Osteoblast (primary cell): ENCODE measurements at regions not wholly inside any gene's neighbourhood (a gene's known extent, or its start where the extent isn't known, plus 50 kb on each side); places are given as distances from the start of the nearest gene placed in this dataset.

Experiments
- DNase-seq: peaks from one replicate; pipeline ENCODE4 v3.0.0; 2011; ENCODE audit warnings: low spot score, mixed read lengths; ENCODE audit not compliant: insufficient read length; ENCODE audit errors: missing footprints
- H2AFZ ChIP-seq: 2 replicates; pipeline ENCODE4 v1.6.0; 2011; ENCODE audit warnings: mild to moderate bottlenecking, low read length
- H3K27ac ChIP-seq: 2 replicates; pipeline ENCODE4 v1.5.1; 2011; ENCODE audit warnings: mild to moderate bottlenecking, low read depth, low read length, moderate library complexity
- H3K27me3 ChIP-seq: 2 replicates; pipeline ENCODE4 v1.6.0; 2012; ENCODE audit warnings: mild to moderate bottlenecking, control low read depth, inconsistent platforms, low read length, moderate library complexity; ENCODE audit not compliant: insufficient read depth
- H3K36me3 ChIP-seq: 2 replicates; pipeline ENCODE4 v1.5.1; 2011; ENCODE audit warnings: mild to moderate bottlenecking, low read length, control low read depth, moderate library complexity; ENCODE audit not compliant: insufficient read depth
- H3K4me1 ChIP-seq: 2 replicates; pipeline ENCODE4 v1.5.1; 2011; ENCODE audit warnings: mild to moderate bottlenecking, low read length, control low read depth, moderate library complexity; ENCODE audit not compliant: insufficient read depth
- H3K4me2 ChIP-seq: 2 replicates; pipeline ENCODE4 v1.6.0; 2011; ENCODE audit warnings: mild to moderate bottlenecking, low read length; ENCODE audit not compliant: insufficient read depth
- H3K4me3 ChIP-seq: fragments of 200-600 bp; sonication (generic); 3 replicates; pipeline ENCODE4 v1.5.1; 2012; ENCODE audit warnings: mild to moderate bottlenecking, low read length, inconsistent platforms; ENCODE audit not compliant: insufficient read depth
- H3K79me2 ChIP-seq: 2 replicates; pipeline ENCODE4 v1.6.0; 2012; ENCODE audit warnings: mild to moderate bottlenecking, low read length, control low read depth, inconsistent platforms; ENCODE audit not compliant: insufficient read depth
- H3K9me3 ChIP-seq: 2 replicates; pipeline ENCODE4 v1.5.1; 2011; ENCODE audit warnings: low read depth, low read length, control low read depth
- H4K20me1 ChIP-seq: 2 replicates; pipeline ENCODE4 v1.6.0; 2012; ENCODE audit warnings: mild to moderate bottlenecking, low read length, control low read depth; ENCODE audit not compliant: insufficient read depth
- TF ChIP-seq, protein P1 (sequence below): IDR thresholded peaks from 2 replicates; pipeline ENCODE4 v1.5.1; 2011; ENCODE audit warnings: mild to moderate bottlenecking, low read depth, low read length, moderate library complexity; ENCODE audit errors: extremely low read depth

DNA sequence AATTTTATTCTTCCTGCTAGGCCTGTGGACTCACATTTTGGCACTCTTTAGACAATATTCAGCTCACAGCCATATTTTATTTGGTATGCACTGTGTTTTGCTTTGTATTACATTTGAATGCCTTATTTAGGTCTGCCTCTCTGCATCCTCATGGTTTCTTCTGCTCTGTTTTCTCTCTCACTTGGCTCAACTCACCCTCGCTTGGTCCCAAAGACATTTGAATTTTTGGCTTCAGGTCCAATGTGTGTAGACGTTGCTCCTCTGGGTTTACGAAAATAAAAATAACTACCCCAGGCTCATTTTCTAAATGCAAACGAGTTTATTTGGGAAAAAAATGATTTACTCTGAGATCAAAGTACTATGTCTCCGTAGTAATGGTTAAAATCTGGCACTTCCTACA, 91.1 kb upstream of the REG3A start:
- Histone ChIP-seq H3K4me2 (no peak overlapping the region), H3K9me3 (peaks cover 3% of the 10 kb centered on the region), H3K4me3 (no peak overlapping the region), H4K20me1 (no peaks in the 10 kb centered on the region), H2AFZ (no peak overlapping the region), H3K27ac (no peak overlapping the region), H3K36me3 (no peaks in the 10 kb centered on the region), H3K79me2 (no peaks in the 10 kb centered on the region), H3K27me3 (no peaks in the 10 kb centered on the region), H3K4me1 (no peaks in the 10 kb centered on the region)
- no peak for DNase-seq
- TF ChIP-seq, protein P1, sequence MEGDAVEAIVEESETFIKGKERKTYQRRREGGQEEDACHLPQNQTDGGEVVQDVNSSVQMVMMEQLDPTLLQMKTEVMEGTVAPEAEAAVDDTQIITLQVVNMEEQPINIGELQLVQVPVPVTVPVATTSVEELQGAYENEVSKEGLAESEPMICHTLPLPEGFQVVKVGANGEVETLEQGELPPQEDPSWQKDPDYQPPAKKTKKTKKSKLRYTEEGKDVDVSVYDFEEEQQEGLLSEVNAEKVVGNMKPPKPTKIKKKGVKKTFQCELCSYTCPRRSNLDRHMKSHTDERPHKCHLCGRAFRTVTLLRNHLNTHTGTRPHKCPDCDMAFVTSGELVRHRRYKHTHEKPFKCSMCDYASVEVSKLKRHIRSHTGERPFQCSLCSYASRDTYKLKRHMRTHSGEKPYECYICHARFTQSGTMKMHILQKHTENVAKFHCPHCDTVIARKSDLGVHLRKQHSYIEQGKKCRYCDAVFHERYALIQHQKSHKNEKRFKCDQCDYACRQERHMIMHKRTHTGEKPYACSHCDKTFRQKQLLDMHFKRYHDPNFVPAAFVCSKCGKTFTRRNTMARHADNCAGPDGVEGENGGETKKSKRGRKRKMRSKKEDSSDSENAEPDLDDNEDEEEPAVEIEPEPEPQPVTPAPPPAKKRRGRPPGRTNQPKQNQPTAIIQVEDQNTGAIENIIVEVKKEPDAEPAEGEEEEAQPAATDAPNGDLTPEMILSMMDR, result no peak

DNA sequence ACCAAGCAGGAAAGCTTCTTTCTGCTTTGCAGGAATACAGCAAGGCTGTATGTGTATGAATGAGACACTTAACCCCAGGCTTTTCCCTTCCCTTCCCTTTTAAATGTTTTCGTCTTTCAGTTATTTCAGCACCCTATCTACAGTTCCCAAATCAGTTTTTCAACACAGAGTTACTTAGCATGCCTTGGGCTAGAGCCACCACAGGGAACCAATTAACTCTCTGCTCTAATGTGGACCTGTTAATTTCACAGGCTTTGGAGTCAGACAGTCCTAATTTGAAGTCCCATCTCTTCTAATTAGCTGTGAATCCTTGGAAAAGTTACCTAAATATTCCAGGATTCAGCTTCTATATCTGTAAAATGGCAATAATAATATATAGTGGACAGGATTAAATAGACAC, 89.2 kb upstream of the REG3A start:
- H3K4me3 ChIP-seq, result no peak overlapping the region
- peaks cover 3% of the 10 kb centered on the region for H3K9me3 ChIP-seq
- no peaks in the 10 kb centered on the region for H4K20me1 ChIP-seq
- no peaks in the 10 kb centered on the region for H3K79me2 ChIP-seq
- no peaks in the 10 kb centered on the region for H3K4me1 ChIP-seq
- no peak for DNase-seq
- no peak overlapping the region for H2AFZ ChIP-seq
- H3K27ac ChIP-seq, result no peak overlapping the region
- H3K4me2 ChIP-seq, result no peak overlapping the region
- TF ChIP-seq, protein P1, result no peak
- H3K36me3 ChIP-seq, result no peaks in the 10 kb centered on the region
- no peaks in the 10 kb centered on the region for H3K27me3 ChIP-seq

DNA sequence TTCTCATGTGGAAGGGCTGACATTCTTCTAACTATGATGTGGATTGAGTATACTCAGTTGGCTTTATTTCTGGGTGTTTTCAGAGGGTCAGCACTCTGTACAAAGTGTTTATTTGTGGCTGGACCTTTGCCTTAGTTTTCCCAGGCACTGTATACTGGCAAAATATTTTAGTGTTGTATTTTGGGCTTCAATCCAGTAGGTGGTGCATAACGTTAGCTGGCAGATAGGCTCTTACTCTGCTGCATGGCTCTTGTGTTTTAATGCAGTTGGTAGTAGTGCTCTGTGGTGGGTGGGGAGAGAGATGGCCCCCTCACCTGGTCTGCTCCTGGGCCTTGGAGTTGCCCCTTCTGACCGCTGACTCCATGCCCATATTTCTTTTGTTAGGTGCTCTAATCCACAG, 75.6 kb upstream of the REG3A start:
- Histone ChIP-seq H3K4me1 (no peaks in the 10 kb centered on the region), H3K9me3 (no peaks in the 10 kb centered on the region), H3K27ac (no peak overlapping the region), H3K4me3 (no peak overlapping the region), H3K4me2 (no peak overlapping the region), H4K20me1 (no peaks in the 10 kb centered on the region), H2AFZ (no peak overlapping the region), H3K27me3 (no peaks in the 10 kb centered on the region), H3K79me2 (no peaks in the 10 kb centered on the region), H3K36me3 (no peaks in the 10 kb centered on the region)
- TF ChIP-seq, protein P1, result no peak
- DNase-seq, result no peak

DNA sequence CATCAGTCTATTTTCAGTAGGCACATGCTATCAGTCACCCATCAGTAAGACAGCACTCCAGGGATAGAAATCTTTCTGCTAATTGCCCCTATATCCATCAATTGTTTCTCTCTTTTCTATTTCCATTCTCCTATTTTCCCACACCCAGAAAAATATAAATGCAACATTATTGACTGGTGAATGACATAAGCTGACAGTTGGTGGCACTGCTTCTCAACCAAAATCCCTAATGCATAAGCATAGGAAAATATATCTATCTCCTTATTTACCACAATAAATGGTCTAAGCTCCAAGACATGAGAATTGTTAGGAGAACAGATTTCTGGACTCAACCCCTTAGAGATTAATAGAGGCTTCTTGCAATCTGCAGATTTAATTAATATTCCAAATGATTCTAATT, 64.0 kb upstream of the REG3A start:
- no peak for DNase-seq
- Histone ChIP-seq H3K27ac (no peak overlapping the region), H3K4me3 (no peak overlapping the region), H3K4me2 (no peak overlapping the region), H3K4me1 (no peaks in the 10 kb centered on the region), H3K79me2 (no peaks in the 10 kb centered on the region), H3K36me3 (no peaks in the 10 kb centered on the region), H2AFZ (no peak overlapping the region), H3K9me3 (no peaks in the 10 kb centered on the region), H4K20me1 (no peaks in the 10 kb centered on the region), H3K27me3 (no peaks in the 10 kb centered on the region)
- TF ChIP-seq, protein P1, result no peak
